Adipocyte (in vitro differentiated cells): ENCODE measurements at regions not wholly inside any gene's neighbourhood (a gene's known extent, or its start where the extent isn't known, plus 50 kb on each side); places are given as distances from the start of the nearest gene placed in this dataset.
A peak's percentile ranks its signal among the peaks of the same experiment; 100 is the strongest.
"Not testable (repeated sequence)": the region's sequence is repeated elsewhere in the genome, so short reads cannot be mapped to it uniquely, and the experiment has no call there.

Experiments used
- DNase-seq: peaks from one replicate; pipeline ENCODE4 v3.0.0-alpha.2; 2015; ENCODE audit warnings: low read depth
- H3K27me3 ChIP-seq: replicated peaks from 2 replicates; pipeline ENCODE4 v1.7.0; 2013; ENCODE audit warnings: mild to moderate bottlenecking, low read length, moderate library complexity; ENCODE audit not compliant: control insufficient read depth, insufficient read depth
- H3K36me3 ChIP-seq: 2 replicates; pipeline ENCODE4 v1.7.0; 2013; ENCODE audit warnings: low read length, mild to moderate bottlenecking, moderate library complexity; ENCODE audit not compliant: control insufficient read depth, insufficient read depth, severe bottlenecking
- H3K4me1 ChIP-seq: 2 replicates; pipeline ENCODE4 v1.7.0; 2013; ENCODE audit warnings: mild to moderate bottlenecking, low read length, moderate library complexity; ENCODE audit not compliant: control insufficient read depth, insufficient read depth
- H3K4me3 ChIP-seq: 2 replicates; pipeline ENCODE4 v1.7.0; 2013; ENCODE audit warnings: mild to moderate bottlenecking, low read length, moderate library complexity
- H3K9ac ChIP-seq: 2 replicates; pipeline ENCODE4 v1.7.0; 2013; ENCODE audit warnings: mild to moderate bottlenecking, low read length, moderate library complexity
- H3K9me3 ChIP-seq: 2 replicates; pipeline ENCODE4 v1.7.0; 2013; ENCODE audit warnings: mild to moderate bottlenecking, low read length, moderate library complexity; ENCODE audit not compliant: control insufficient read depth

GRCh38 chr10:6997509-6997908 lies 413.3 kb downstream of the SFMBT2 start:
- Histone ChIP-seq H3K4me3 (no peak overlapping the region), H3K9me3 (peaks cover 3% of the 10 kb centered on the region), H3K27me3 (peaks cover 9% of the 10 kb centered on the region), H3K9ac (no peak overlapping the region), H3K36me3 (no peaks in the 10 kb centered on the region), H3K4me1 (no peaks in the 10 kb centered on the region)
- DNase-seq, result no peak

- Histone ChIP-seq H3K27me3 (peaks cover 9% of the 10 kb centered on the region), H3K36me3 (no peaks in the 10 kb centered on the region), H3K4me1 (no peaks in the 10 kb centered on the region), H3K4me3 (no peak overlapping the region), H3K9ac (no peak overlapping the region), H3K9me3 (no peaks in the 10 kb centered on the region)
- no peak for DNase-seq
Observed at GRCh38 chr10:6996431-6996830, 414.4 kb downstream of the SFMBT2 start.

- Histone ChIP-seq H3K4me1 (no peaks in the 10 kb centered on the region), H3K36me3 (no peaks in the 10 kb centered on the region), H3K9me3 (no peaks in the 10 kb centered on the region), H3K4me3 (no peak overlapping the region), H3K27me3 (peaks cover 9% of the 10 kb centered on the region), H3K9ac (no peak overlapping the region)
- peak; percentile 1 for DNase-seq
Observed at GRCh38 chr10:6995831-6996230, 415.0 kb downstream of the SFMBT2 start.

GRCh38 chr10:6995341-6995740 lies 415.3 kb upstream of the PRKCQ start:
- no peaks in the 10 kb centered on the region for H3K4me1 ChIP-seq
- H3K9ac ChIP-seq, result no peak overlapping the region
- H3K36me3 ChIP-seq, result no peaks in the 10 kb centered on the region
- peak; percentile 53 for DNase-seq
- no peaks in the 10 kb centered on the region for H3K9me3 ChIP-seq
- H3K4me3 ChIP-seq, result no peak overlapping the region
- H3K27me3 ChIP-seq, result peaks cover 9% of the 10 kb centered on the region

- DNase-seq, result no peak
- no peaks in the 10 kb centered on the region for H3K4me1 ChIP-seq
- H3K9me3 ChIP-seq, result no peaks in the 10 kb centered on the region
- no peaks in the 10 kb centered on the region for H3K36me3 ChIP-seq
- no peak overlapping the region for H3K4me3 ChIP-seq
- H3K27me3 ChIP-seq, result no peaks in the 10 kb centered on the region
- no peak overlapping the region for H3K9ac ChIP-seq
Observed at GRCh38 chr10:6990891-6991290, 410.8 kb upstream of the PRKCQ start.

GRCh38 chr10:6988654-6989053 lies 408.6 kb upstream of the PRKCQ start:
- Histone ChIP-seq H3K4me3 (no peak overlapping the region), H3K4me1 (no peaks in the 10 kb centered on the region), H3K36me3 (no peaks in the 10 kb centered on the region), H3K9ac (no peak overlapping the region), H3K27me3 (no peaks in the 10 kb centered on the region), H3K9me3 (no peaks in the 10 kb centered on the region)
- DNase-seq, result no peak

- Histone ChIP-seq H3K4me3 (no peak overlapping the region), H3K27me3 (no peaks in the 10 kb centered on the region), H3K36me3 (no peaks in the 10 kb centered on the region), H3K4me1 (no peaks in the 10 kb centered on the region), H3K9ac (no peak overlapping the region), H3K9me3 (no peaks in the 10 kb centered on the region)
- DNase-seq, result no peak
Observed at GRCh38 chr10:6987536-6987945, 407.5 kb upstream of the PRKCQ start.

GRCh38 chr10:6986927-6987326 lies 406.9 kb upstream of the PRKCQ start:
- no peaks in the 10 kb centered on the region for H3K27me3 ChIP-seq
- H3K4me3 ChIP-seq, result no peak overlapping the region
- no peaks in the 10 kb centered on the region for H3K9me3 ChIP-seq
- no peak overlapping the region for H3K9ac ChIP-seq
- no peak for DNase-seq
- H3K4me1 ChIP-seq, result no peaks in the 10 kb centered on the region
- H3K36me3 ChIP-seq, result no peaks in the 10 kb centered on the region

GRCh38 chr10:6985644-6986043 lies 405.6 kb upstream of the PRKCQ start:
- no peak for DNase-seq
- Histone ChIP-seq H3K27me3 (no peaks in the 10 kb centered on the region), H3K36me3 (no peaks in the 10 kb centered on the region), H3K4me1 (no peaks in the 10 kb centered on the region), H3K4me3 (no peak overlapping the region), H3K9ac (no peak overlapping the region), H3K9me3 (no peaks in the 10 kb centered on the region)

GRCh38 chr10:6984971-6985370 lies 404.9 kb upstream of the PRKCQ start:
- Histone ChIP-seq H3K9ac (no peak overlapping the region), H3K9me3 (no peaks in the 10 kb centered on the region), H3K4me3 (no peak overlapping the region), H3K27me3 (peaks cover 2% of the 10 kb centered on the region), H3K36me3 (no peaks in the 10 kb centered on the region), H3K4me1 (no peaks in the 10 kb centered on the region)
- no peak for DNase-seq

- H3K27me3 ChIP-seq, H3K9ac ChIP-seq, H3K4me1 ChIP-seq, H3K4me3 ChIP-seq, H3K36me3 ChIP-seq, H3K9me3 ChIP-seq, DNase-seq: not testable (repeated sequence)
Observed at GRCh38 chr10:6984016-6984415, 403.9 kb upstream of the PRKCQ start.

- Histone ChIP-seq H3K36me3 (no peaks in the 10 kb centered on the region), H3K27me3 (peaks cover 19% of the 10 kb centered on the region), H3K9ac (no peak overlapping the region), H3K4me3 (no peak overlapping the region), H3K9me3 (no peaks in the 10 kb centered on the region), H3K4me1 (no peaks in the 10 kb centered on the region)
- no peak for DNase-seq
Observed at GRCh38 chr10:6980353-6980752, 400.3 kb upstream of the PRKCQ start.
